H1 (cell line): ENCODE measurements at regions not wholly inside any gene's neighbourhood (a gene's known extent, or its start where the extent isn't known, plus 50 kb on each side); places are given as distances from the start of the nearest gene placed in this dataset.

Experiments
- CTCF ChIA-PET: fragments of 300-600 bp; sonication (Branson Sonifier 250); formaldehyde crosslinking; loops from one replicate; lab custom pipeline; 2021; ENCODE audit not compliant: partially characterized antibody; lab: Charles Lee
- POLR2A ChIA-PET: fragments of 300-600 bp; sonication (Branson Sonifier 250); formaldehyde crosslinking; loops from one replicate; lab custom pipeline; 2021; ENCODE audit warnings: inconsistent platforms; ENCODE audit not compliant: partially characterized antibody; lab: Charles Lee
- DNase-seq, 2 experiments: peaks; one replicate each; pipeline versions ENCODE4 v3.0.0 to v3.0.0-alpha.2; 2010 to 2022; ENCODE audit warnings: low spot score in 2 of 2, low read depth in 1 of 2, mixed read lengths in 1 of 2
- FAIRE-seq: peaks from 2 replicates; lab custom pipeline; 2011; peaks lifted over from hg19 to GRCh38; lab: Jason Lieb, UNC
- H2AFZ ChIP-seq: 2 replicates; pipeline ENCODE4 v1.8.1; 2012; ENCODE audit warnings: low read length, inconsistent platforms
- H2AK5ac ChIP-seq: 2 replicates; pipeline ENCODE4 v1.6.1; 2013; ENCODE audit warnings: low read depth, low read length
- H2BK120ac ChIP-seq: replicated peaks from 2 replicates; pipeline ENCODE3; 2013; ENCODE audit warnings: low read depth, low read length, inconsistent platforms
- H2BK12ac ChIP-seq: 2 replicates; pipeline ENCODE4 v1.6.1; 2013; ENCODE audit warnings: low read depth, low read length
- H2BK15ac ChIP-seq: 2 replicates; pipeline ENCODE4 v1.6.1; 2013; ENCODE audit warnings: low read length
- H2BK20ac ChIP-seq: 2 replicates; pipeline ENCODE4 v1.6.1; 2013; ENCODE audit warnings: low read length
- H2BK5ac ChIP-seq: 2 replicates; pipeline ENCODE4 v1.6.1; 2013; ENCODE audit warnings: low read depth, low read length
- H3K14ac ChIP-seq: 2 replicates; pipeline ENCODE4 v1.6.1; 2013; ENCODE audit warnings: inconsistent platforms; ENCODE audit not compliant: insufficient read length
- H3K18ac ChIP-seq: 2 replicates; pipeline ENCODE4 v1.6.1; 2013; ENCODE audit warnings: low read length; ENCODE audit errors: extremely low read depth
- H3K23ac ChIP-seq: 2 replicates; pipeline ENCODE4 v1.6.1; 2013; ENCODE audit warnings: inconsistent platforms; ENCODE audit not compliant: insufficient read length
- H3K23me2 ChIP-seq: 2 replicates; pipeline ENCODE4 v1.6.1; 2013; ENCODE audit warnings: low read depth, low read length
- H3K27ac ChIP-seq: 2 replicates; pipeline ENCODE4 v1.6.1; 2011; ENCODE audit warnings: low read depth, low read length, inconsistent platforms
- H3K27me3 ChIP-seq, 4 experiments: replicated peaks in 1 of 4; 1 replicate in 1 of 4; 2 replicates in 3 of 4; pipeline versions ENCODE4 v1.6.1 to v1.8.1; 2011 to 2013; ENCODE audit warnings: low read length in 3 of 4, mild to moderate bottlenecking in 3 of 4, inconsistent platforms in 2 of 4, mixed read lengths in 2 of 4, moderate library complexity in 1 of 4; ENCODE audit not compliant: control insufficient read depth in 3 of 4, insufficient read depth in 3 of 4; ENCODE audit errors: extremely low read depth in 1 of 4
- H3K36me3 ChIP-seq, 4 experiments: 2 replicates each; pipeline versions ENCODE4 v1.6.1 to v1.8.1; 2011 to 2013; ENCODE audit warnings: mild to moderate bottlenecking in 4 of 4, low read length in 3 of 4, moderate library complexity in 2 of 4, control low read depth in 1 of 4, inconsistent platforms in 1 of 4; ENCODE audit not compliant: insufficient read depth in 4 of 4, control insufficient read depth in 2 of 4
- H3K4ac ChIP-seq: replicated peaks from 2 replicates; pipeline ENCODE3; 2013; ENCODE audit warnings: low read length, low read depth, mixed read lengths, inconsistent platforms; ENCODE audit not compliant: insufficient read length
- H3K4me1 ChIP-seq, 4 experiments: replicated peaks in 1 of 4; 1 replicate in 1 of 4; 2 replicates in 3 of 4; pipeline versions ENCODE4 v1.6.1 to v1.8.1; 2011 to 2013; ENCODE audit warnings: low read length in 3 of 4, inconsistent platforms in 2 of 4, mixed read lengths in 1 of 4; ENCODE audit not compliant: insufficient read depth in 4 of 4, control insufficient read depth in 3 of 4
- H3K4me2 ChIP-seq, 2 experiments: 2 replicates each; pipeline versions ENCODE4 v1.6.1 to v1.8.1; 2011 to 2013; ENCODE audit warnings: low read depth in 2 of 2, low read length in 2 of 2, control low read depth in 1 of 2, inconsistent platforms in 1 of 2, mild to moderate bottlenecking in 1 of 2; ENCODE audit not compliant: insufficient read depth in 1 of 2
- H3K4me3 ChIP-seq, 4 experiments: fragments of 200-600, 300-600 bp in 1 of 4; sonication (generic), shearing (Covaris generic), sonication (Bioruptor Twin) in 1 of 4; 2 replicates each; pipeline versions ENCODE4 v1.5.1 to v1.8.1; 2011 to 2016; ENCODE audit warnings: low read length in 4 of 4, low read depth in 3 of 4, control low read depth in 2 of 4, inconsistent platforms in 2 of 4, mild to moderate bottlenecking in 2 of 4, mixed read lengths in 1 of 4, moderate library complexity in 1 of 4; ENCODE audit not compliant: insufficient read depth in 2 of 4; ENCODE audit errors: extremely low read depth in 1 of 4
- H3K56ac ChIP-seq: replicated peaks from 2 replicates; pipeline ENCODE3; 2013; ENCODE audit warnings: low read depth, mild to moderate bottlenecking, mixed read lengths, low read length, inconsistent platforms; ENCODE audit not compliant: insufficient read length
- H3K79me1 ChIP-seq: 2 replicates; pipeline ENCODE4 v1.6.1; 2013; ENCODE audit warnings: low read depth, low read length, control low read depth
- H3K79me2 ChIP-seq, 2 experiments: 2 replicates each; pipeline versions ENCODE4 v1.6.1 to v1.8.1; 2012 to 2013; ENCODE audit warnings: low read length in 2 of 2, mild to moderate bottlenecking in 2 of 2, inconsistent platforms in 1 of 2; ENCODE audit not compliant: insufficient read depth in 2 of 2, control insufficient read depth in 1 of 2
- H3K9ac ChIP-seq, 4 experiments: replicated peaks in 1 of 4; 1 replicate in 1 of 4; 2 replicates in 3 of 4; pipeline versions ENCODE4 v1.6.1 to v1.8.1; 2011 to 2013; ENCODE audit warnings: low read depth in 3 of 4, low read length in 3 of 4, control low read depth in 2 of 4, mild to moderate bottlenecking in 2 of 4, moderate library complexity in 2 of 4, inconsistent platforms in 1 of 4; ENCODE audit errors: extremely low read depth in 1 of 4
- H3K9me3 ChIP-seq, 2 experiments: 2 replicates each; pipeline versions ENCODE4 v1.6.1 to v1.8.1; 2012 to 2013; ENCODE audit warnings: mild to moderate bottlenecking in 2 of 2, moderate library complexity in 2 of 2, control low read depth in 1 of 2, inconsistent platforms in 1 of 2, low read depth in 1 of 2, low read length in 1 of 2, mixed read lengths in 1 of 2; ENCODE audit not compliant: insufficient read depth in 2 of 2
- H4K20me1 ChIP-seq, 2 experiments: replicated peaks in 1 of 2; 2 replicates each; pipeline versions ENCODE3 to v1.8.1; 2011 to 2013; ENCODE audit warnings: inconsistent platforms in 2 of 2, low read length in 2 of 2, mild to moderate bottlenecking in 1 of 2; ENCODE audit not compliant: insufficient read depth in 2 of 2, control insufficient read depth in 1 of 2
- H4K5ac ChIP-seq: 2 replicates; pipeline ENCODE4 v1.6.1; 2013; ENCODE audit warnings: low read length, low read depth, mixed read lengths, inconsistent platforms; ENCODE audit not compliant: insufficient read length
- H4K8ac ChIP-seq: 2 replicates; pipeline ENCODE4 v1.8.0; 2013; ENCODE audit warnings: mild to moderate bottlenecking, moderate library complexity, low read length, inconsistent platforms; ENCODE audit not compliant: insufficient read depth; ENCODE audit errors: extremely low read depth
- H4K91ac ChIP-seq: replicated peaks from 2 replicates; pipeline ENCODE3; 2013; ENCODE audit warnings: low read length, mixed read lengths, inconsistent platforms; ENCODE audit not compliant: insufficient read length
- ATF3 ChIP-seq: IDR thresholded peaks from 2 replicates; pipeline ENCODE4 v1.6.1; 2011; ENCODE audit warnings: low read depth, mild to moderate bottlenecking, low read length; ENCODE audit not compliant: insufficient read depth
- BCL11A ChIP-seq, 2 experiments: IDR thresholded peaks; one replicate each; pipeline ENCODE4 v1.6.1; 2011; ENCODE audit warnings: low read depth in 2 of 2, low read length in 2 of 2, mild to moderate bottlenecking in 2 of 2
- CBX5 ChIP-seq: fragments of 300-800, 300-1000 bp; sonication (generic); IDR thresholded peaks from 2 replicates; pipeline ENCODE4 v1.7.1; 2016; ENCODE audit warnings: antibody characterized with exemption, low read length, low read depth
- CTCF ChIP-seq, 3 experiments: IDR thresholded peaks; 1 replicate in 2 of 3; 2 replicates in 1 of 3; pipeline versions ENCODE4 v1.5.1 to v1.6.1; 2011; ENCODE audit warnings: low read length in 3 of 3, mild to moderate bottlenecking in 3 of 3, inconsistent platforms in 2 of 3, low read depth in 1 of 3, moderate library complexity in 1 of 3; ENCODE audit not compliant: insufficient read depth in 1 of 3; ENCODE audit errors: control extremely low read depth in 1 of 3
- E2F6 ChIP-seq: IDR thresholded peaks from 2 replicates; pipeline ENCODE4 v1.6.1; 2012; ENCODE audit warnings: inconsistent platforms
- FOSL1 ChIP-seq: IDR thresholded peaks from 2 replicates; pipeline ENCODE4 v1.6.1; 2011; ENCODE audit warnings: mild to moderate bottlenecking, low read depth, low read length, moderate library complexity; ENCODE audit not compliant: insufficient read depth
- JUN ChIP-seq: IDR thresholded peaks from 2 replicates; pipeline ENCODE4 v1.6.1; 2011; ENCODE audit warnings: low read depth, mild to moderate bottlenecking, improper control_type of control experiment, low read length
- RNF2 ChIP-seq: fragments of 200-900, 300-1000 bp; sonication (generic); IDR thresholded peaks from 2 replicates; pipeline ENCODE4 v1.7.1; 2016; ENCODE audit warnings: borderline replicate concordance, low read depth, mild to moderate bottlenecking, antibody characterized with exemption, low read length; ENCODE audit not compliant: poor library complexity, severe bottlenecking; ENCODE audit errors: missing control alignments
- RXRA ChIP-seq: IDR thresholded peaks from 2 replicates; pipeline ENCODE4 v1.6.1; 2011; ENCODE audit warnings: low read depth, mild to moderate bottlenecking, low read length, moderate library complexity; ENCODE audit not compliant: insufficient read depth
- SIX5 ChIP-seq: IDR thresholded peaks from 2 replicates; pipeline ENCODE4 v1.6.1; 2011; ENCODE audit warnings: mild to moderate bottlenecking, low read depth, low read length
- SP4 ChIP-seq: IDR thresholded peaks from 2 replicates; pipeline ENCODE4 v1.6.1; 2012; ENCODE audit warnings: low read length, inconsistent platforms
- WGBS, 2 experiments: shearing (Covaris generic) in 1 of 2; methylation state at CpG; one replicate each; pipeline versions ENCODE4 v1.1.6 to v1.1.7; 2013 to 2015; ENCODE audit warnings: low lambda C conversion rate in 2 of 2, mixed read lengths in 2 of 2, inconsistent platforms in 1 of 2, low coverage in 1 of 2, missing lambda C conversion rate in 1 of 2; ENCODE audit not compliant: insufficient replicate concordance in 2 of 2, insufficient coverage in 1 of 2, insufficient read length in 1 of 2; ENCODE audit errors: extremely low coverage in 1 of 2, missing lambda C conversion rate in 1 of 2; 5-methylcytosine and 5-hydroxymethylcytosine counted together

- Histone ChIP-seq H4K91ac (no peak overlapping the region), H3K36me3 (no peaks in the 10 kb centered on the region), H3K9ac (no peak overlapping the region), H3K4ac (no peak overlapping the region), H2BK15ac (no peak overlapping the region), H2BK120ac (no peak overlapping the region), H3K4me2 (no peak overlapping the region), H3K23me2 (no peaks in the 10 kb centered on the region), H3K23ac (no peak overlapping the region), H2AK5ac (no peak overlapping the region), H3K27ac (no peak overlapping the region), H3K56ac (no peak overlapping the region), H3K79me1 (no peaks in the 10 kb centered on the region), H3K27me3 (no peaks in the 10 kb centered on the region), H4K20me1 (no peaks in the 10 kb centered on the region), H3K4me1 (no peaks in the 10 kb centered on the region), H2BK5ac (no peak overlapping the region), H3K79me2 (no peaks in the 10 kb centered on the region), H3K4me3 (no peak overlapping the region), H3K18ac (no peak overlapping the region), H3K14ac (no peak overlapping the region), H3K9me3 (no peaks in the 10 kb centered on the region), H2BK20ac (no peak overlapping the region), H4K8ac (no peak overlapping the region), H4K5ac (no peak overlapping the region), H2AFZ (no peak overlapping the region), H2BK12ac (no peak overlapping the region)
- POLR2A ChIA-PET = no interaction called here
- DNase-seq (no peak), FAIRE-seq (no peak)
- CTCF ChIA-PET = interaction anchor here (0.5 kb wide), 1 partner anchor 361 kb away, joined by 3 read pairs; no protein-coding TSS in a partner anchor
- WGBS, 2 experiments = 84% methylated on average over 3 of the region's 3 CpGs; no CpG with 5 or more reads in 1 of the 2 experiments
- TF ChIP-seq CTCF (IDR thresholded peaks at IDR 0.05; ENCODE audit: control extremely low read depth in 1 of 3, insufficient read depth in 1 of 3, low read depth in 1 of 3, low read length in 3 of 3) (no peak), RNF2 (no peak), JUN (no peak), E2F6 (no peak), RXRA (no peak), BCL11A (IDR thresholded peaks at IDR 0.05; ENCODE audit: low read depth in 2 of 2, low read length in 2 of 2) (no peak), SIX5 (no peak), CBX5 (no peak), FOSL1 (no peak), ATF3 (no peak), SP4 (no peak)
Observed at GRCh38 chr15:35854316-35854715, 308.4 kb upstream of the DPH6 start.
